DMS79 treated with DMSO at 0.1 percent for 48 hours (cell line): ENCODE measurements at regions not wholly inside any gene's neighbourhood (a gene's known extent, or its start where the extent isn't known, plus 50 kb on each side); places are given as distances from the start of the nearest gene placed in this dataset.

Experiments used
- DNase-seq: peaks from one replicate; lab custom pipeline; 2025; lab: John Stamatoyannopoulos, UW

DNA sequence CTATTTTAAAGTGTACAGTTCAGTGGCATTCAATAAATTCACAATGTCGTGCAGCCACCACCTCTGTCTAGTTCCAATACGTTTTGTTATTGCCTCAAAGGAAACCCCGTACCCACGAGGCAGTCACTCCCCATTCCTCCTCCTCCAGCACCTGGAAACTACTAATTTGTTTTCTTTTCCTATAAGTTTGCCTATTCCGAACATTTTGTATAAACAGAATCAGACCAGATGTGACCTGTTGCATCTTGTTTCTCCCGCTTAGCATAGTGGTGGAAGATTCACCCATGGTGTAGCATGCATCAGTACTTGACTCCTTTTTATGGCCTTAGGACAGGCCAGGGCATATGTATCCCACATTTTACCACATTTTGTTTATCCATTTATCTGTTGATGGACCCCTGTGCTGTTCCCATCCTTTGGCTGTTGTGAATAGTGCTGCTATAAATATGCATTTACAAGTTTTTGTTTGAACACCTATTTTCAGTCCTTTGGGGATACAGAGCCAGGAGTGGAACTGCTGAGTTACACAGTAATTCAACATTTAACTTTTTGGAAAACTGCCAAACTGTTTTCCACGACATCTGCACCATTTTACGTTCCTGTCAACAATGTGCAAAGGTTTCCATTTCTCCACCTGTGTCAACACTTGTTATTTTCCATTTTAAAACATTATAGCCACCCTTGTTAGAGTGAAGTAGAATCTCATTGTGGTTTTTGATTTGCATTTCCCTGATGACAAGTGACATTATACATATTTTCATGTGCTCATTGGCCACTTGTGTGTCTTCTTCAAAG lies 57.8 kb upstream of the STX18 start:
- DNase-seq = peak; percentile 15

DNA sequence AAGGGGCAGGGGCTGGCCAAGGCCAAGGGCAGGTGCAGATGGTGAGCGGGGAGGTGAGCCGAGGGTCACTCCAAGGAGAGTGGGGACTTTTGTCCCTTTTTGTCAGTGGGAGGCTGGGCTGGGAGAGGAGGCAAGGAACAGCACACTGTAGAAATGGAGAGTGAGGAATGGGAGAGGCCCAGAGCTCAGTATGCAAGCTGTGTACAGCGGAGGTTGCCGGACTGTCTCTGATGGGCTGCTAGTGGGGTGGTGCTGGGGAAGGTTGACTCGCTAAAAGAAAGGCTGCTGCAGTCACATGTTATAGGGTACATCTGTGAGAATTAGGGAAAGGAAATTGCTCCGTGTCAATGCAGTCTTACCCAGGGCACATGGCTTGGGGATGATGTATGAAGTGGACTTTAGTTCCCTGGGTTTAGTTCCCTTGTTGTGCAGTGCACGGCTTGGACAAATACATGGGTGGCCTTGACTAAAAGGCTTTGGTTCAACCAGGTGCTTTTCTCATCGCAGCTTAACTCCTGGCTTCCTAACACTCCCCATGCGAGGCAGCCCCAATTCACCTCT lies 57.1 kb upstream of the STX18 start:
- no peak for DNase-seq

DNA sequence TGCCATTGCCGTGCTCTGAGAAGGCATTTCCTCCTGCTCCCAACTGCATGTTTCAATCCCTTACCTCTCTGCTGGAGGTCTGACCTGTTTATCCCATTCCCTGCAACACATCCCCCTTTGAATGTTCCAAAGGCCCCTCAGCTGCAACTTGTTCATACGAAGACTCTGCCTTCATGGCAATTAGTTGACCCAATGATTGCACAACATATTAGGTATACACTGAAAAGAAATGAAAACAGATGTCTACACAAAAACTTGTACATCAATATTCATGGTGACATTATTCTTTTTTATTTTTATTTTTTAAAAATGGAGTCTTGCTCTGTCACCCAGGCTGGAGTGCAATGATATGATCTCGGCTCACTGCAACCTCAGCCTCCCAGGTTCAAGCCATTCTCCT lies 54.9 kb upstream of the STX18 start:
- DNase-seq = no peak

DNA sequence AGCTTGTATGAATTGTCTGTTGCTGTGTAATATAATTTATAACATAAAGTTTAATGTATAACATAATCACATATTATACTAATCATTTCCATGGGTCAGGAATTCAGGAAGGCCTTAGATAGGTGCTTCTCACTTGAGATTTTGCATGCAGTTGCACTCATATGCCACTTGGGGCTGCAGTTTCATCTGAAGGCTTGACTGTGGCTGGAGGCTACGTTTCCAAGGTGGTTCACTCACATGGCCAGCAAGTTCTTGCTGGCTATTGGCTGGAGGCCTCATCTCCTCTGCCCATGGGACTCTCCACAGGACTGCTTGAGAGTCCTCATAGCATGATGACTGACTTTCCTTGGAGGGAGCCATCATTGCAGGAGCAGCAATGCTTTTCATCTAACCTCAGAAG lies 53.4 kb upstream of the STX18 start:
- DNase-seq = no peak

DNA sequence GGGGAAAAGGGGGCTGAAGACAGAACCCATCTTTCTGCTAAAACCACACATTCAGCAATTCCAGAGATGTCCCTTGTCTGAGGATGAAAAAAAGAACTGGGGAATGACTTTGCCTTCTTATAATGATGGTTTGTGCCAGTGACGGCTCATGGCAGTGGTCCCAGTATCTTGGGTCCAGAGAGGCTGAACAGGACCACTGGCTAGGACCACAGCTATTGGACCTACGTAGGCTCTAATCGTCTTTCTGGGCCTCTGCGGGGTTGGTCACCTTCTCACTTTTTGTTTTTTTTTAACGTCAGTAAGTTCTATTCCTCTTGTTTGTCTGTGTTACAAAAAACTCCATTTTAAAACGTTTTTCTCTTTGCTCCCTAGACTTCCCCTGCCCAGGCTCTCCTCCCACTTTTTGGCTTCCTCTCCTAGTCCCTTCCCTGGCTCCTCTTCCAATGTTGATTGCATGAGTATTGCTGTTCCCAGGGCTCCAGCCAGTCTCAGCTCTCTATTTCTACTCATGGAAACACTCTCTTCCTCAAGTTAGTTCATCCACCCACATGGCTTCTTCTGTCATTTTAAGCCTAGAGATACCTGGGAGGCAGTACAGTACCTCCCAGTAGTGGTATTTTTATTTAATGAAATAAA lies 52.6 kb upstream of the STX18 start:
- no peak for DNase-seq

DNA sequence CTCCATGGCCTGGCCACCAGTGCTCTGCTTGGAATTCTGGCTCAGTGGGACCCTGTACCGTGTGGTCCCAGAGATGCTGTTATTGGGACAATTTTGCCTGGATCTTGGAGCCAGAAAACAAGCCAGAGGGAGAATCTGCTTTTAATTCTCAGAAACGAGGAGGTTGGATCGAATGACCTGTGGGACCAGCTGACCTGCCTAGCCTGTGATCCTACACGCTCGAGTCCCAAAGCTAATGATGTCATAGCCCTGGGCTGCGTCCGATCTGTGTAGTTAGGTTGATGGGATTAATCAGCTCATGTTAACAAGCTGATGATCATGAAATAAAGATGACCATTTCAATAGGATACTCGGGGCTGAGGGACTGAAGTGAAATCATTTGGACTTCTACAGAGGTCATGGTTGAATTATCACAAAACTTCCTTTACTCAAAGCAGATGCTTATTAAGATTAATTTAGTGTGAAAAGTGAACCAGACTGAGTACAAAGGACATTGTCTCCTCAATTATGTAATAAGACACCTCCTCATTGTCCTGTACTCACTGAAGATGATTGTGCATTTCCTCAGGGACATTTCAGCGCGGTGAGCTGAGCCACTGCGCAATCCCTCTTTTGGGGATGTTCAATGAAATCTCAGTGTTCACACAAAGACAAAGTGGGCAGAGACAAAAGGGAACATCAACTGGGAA lies 51.9 kb upstream of the STX18 start:
- DNase-seq = no peak

DNA sequence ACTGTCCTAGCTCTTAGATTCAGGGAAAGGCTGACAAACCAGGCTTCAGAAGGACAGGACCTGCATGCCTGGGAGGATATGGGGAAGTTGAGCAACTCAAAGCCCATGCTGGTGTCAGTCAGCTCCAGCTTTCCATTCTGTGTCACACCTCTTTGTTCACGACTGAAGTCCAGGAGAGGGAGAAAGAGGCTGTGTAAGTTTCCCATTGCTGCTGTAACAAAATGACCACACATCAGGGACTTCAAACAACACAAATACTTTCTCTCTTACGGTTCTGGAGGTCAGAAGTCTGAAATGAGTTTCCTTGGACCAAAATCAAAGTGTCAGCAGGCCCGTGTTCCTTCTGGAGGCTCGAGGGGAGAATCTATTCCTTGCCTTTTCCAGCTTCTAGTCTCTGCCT lies 50.6 kb upstream of the STX18 start:
- DNase-seq = no peak
